GM23248 (cell line): ENCODE measurements at regions not wholly inside any gene's neighbourhood (a gene's known extent, or its start where the extent isn't known, plus 50 kb on each side); places are given as distances from the start of the nearest gene placed in this dataset.

Experiments used
- DNase-seq: peaks from one replicate; pipeline ENCODE4 v3.0.0-alpha.2; 2015
- H2AFZ ChIP-seq: fragments of 200-600 bp; sonication (generic); 2 replicates; pipeline ENCODE4 v1.6.1; 2016; ENCODE audit warnings: antibody characterized with exemption
- H3F3A ChIP-seq: fragments of 200-600 bp; sonication (generic); 2 replicates; pipeline ENCODE4 v1.6.1; 2016; ENCODE audit warnings: mild to moderate bottlenecking, antibody characterized with exemption, mixed run types; ENCODE audit not compliant: insufficient read depth
- H3K27ac ChIP-seq: fragments of 200-600 bp; sonication (generic); 2 replicates; pipeline ENCODE4 v1.5.1; 2016; ENCODE audit warnings: mild to moderate bottlenecking
- H3K27me3 ChIP-seq: fragments of 200-600 bp; sonication (generic); replicated peaks from 2 replicates; pipeline ENCODE4 v1.6.1; 2016; ENCODE audit warnings: mild to moderate bottlenecking; ENCODE audit not compliant: insufficient read depth
- H3K36me3 ChIP-seq: fragments of 200-600 bp; sonication (generic); 2 replicates; pipeline ENCODE4 v1.6.1; 2016; ENCODE audit warnings: low read depth, mild to moderate bottlenecking
- H3K4me1 ChIP-seq: fragments of 200-600 bp; sonication (generic); 2 replicates; pipeline ENCODE4 v1.6.1; 2016; ENCODE audit warnings: mild to moderate bottlenecking; ENCODE audit not compliant: insufficient read depth
- H3K4me2 ChIP-seq: fragments of 200-600 bp; sonication (generic); one replicate; pipeline ENCODE4 v1.6.1; 2016; ENCODE audit warnings: mild to moderate bottlenecking; ENCODE audit not compliant: unreplicated experiment
- H3K4me3 ChIP-seq: fragments of 200-600 bp; sonication (generic); 2 replicates; pipeline ENCODE4 v1.5.1; 2016; ENCODE audit warnings: mild to moderate bottlenecking
- H3K79me2 ChIP-seq: fragments of 200-600 bp; sonication (generic); 2 replicates; pipeline ENCODE4 v1.6.1; 2016; ENCODE audit warnings: mild to moderate bottlenecking; ENCODE audit not compliant: insufficient read depth
- H3K9ac ChIP-seq: fragments of 200-600 bp; sonication (generic); 2 replicates; pipeline ENCODE4 v1.6.1; 2016; ENCODE audit warnings: mild to moderate bottlenecking
- H3K9me2 ChIP-seq: fragments of 200-600 bp; sonication (generic); 2 replicates; pipeline ENCODE4 v1.6.1; 2016; ENCODE audit warnings: mixed run types, mild to moderate bottlenecking, moderate library complexity; ENCODE audit not compliant: insufficient read depth
- H3K9me3 ChIP-seq: fragments of 200-600 bp; sonication (generic); one replicate; pipeline ENCODE4 v1.6.1; 2017; ENCODE audit warnings: low read depth
- H4K20me1 ChIP-seq: fragments of 200-600 bp; sonication (generic); 2 replicates; pipeline ENCODE4 v1.6.0; 2016; ENCODE audit not compliant: insufficient read depth
- EZH2 ChIP-seq: fragments of 200-600 bp; sonication (generic); IDR thresholded peaks from 2 replicates; pipeline ENCODE4 v1.6.1; 2018; ENCODE audit warnings: antibody characterized with exemption, mild to moderate bottlenecking; ENCODE audit not compliant: insufficient read depth, poor library complexity, severe bottlenecking
- EZH2phosphoT487 ChIP-seq: fragments of 200-600 bp; sonication (generic); IDR thresholded peaks from 2 replicates; pipeline ENCODE4 v1.6.1; 2018; ENCODE audit warnings: antibody characterized with exemption, moderate library complexity, mild to moderate bottlenecking, low read depth; ENCODE audit not compliant: insufficient read depth
- WGBS, 2 experiments: methylation state at CpG; one replicate each; pipeline ENCODE4 v1.1.6; 2015 to 2017; ENCODE audit warnings: low lambda C conversion rate in 2 of 2, low coverage in 1 of 2; ENCODE audit errors: missing lambda C conversion rate in 2 of 2; 5-methylcytosine and 5-hydroxymethylcytosine counted together
- in situ Hi-C: fragments of 300-500 bp; cut with MboI; formaldehyde crosslinking; loops from 2 replicates; pipeline ENCODE4 v1.15.0; 2020

DNA sequence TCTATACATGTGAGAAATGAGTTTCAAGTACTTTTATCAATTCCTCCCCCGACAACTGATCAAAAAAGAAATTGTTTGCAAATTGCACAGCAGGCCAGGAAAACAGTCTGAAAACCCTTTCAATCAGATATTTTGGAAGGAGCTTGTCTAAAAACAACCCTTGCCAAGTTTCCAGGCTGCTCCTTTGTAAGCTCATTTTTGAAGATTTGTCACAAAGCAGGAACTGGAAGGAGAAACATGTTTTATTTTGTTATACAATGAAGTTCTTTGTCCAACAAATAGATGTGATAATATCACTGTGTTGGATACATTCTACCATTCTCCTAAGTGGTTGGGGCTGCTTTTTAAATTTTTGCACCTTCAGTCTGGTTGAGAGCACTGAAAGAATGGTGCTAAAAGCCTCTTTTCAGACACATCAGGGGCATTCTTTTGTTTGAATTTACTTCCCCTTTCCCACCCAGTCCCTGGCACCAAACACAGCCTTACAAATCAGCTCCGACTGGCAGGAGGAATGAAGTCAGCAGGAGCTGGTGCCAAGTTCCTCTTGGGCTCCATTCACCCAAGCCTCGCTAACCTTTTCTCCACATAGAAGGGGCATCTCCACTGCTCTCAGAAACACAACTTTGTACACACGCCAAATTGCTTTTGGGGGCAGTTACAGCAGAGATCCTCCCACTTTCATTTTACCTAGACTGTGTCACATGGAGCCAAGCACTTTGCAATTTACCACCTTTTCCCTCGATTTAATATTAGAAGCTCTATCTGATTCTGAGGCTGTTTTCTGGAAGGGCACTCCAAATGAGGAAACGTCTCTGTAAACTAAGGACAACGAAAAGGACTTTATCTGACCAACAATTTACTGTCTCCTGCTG is 88.0 kb downstream of the C1D start:
- Histone ChIP-seq H3K9me3 (no peaks in the 10 kb centered on the region), H3K9ac (no peak overlapping the region), H4K20me1 (no peaks in the 10 kb centered on the region), H3K9me2 (no peaks in the 10 kb centered on the region), H3K36me3 (no peaks in the 10 kb centered on the region), H3K4me2 (no peak overlapping the region), H2AFZ (0 out of 2 replicates have a peak overlapping the region, but pooled peaks have one; percentile 33), H3K27me3 (no peaks in the 10 kb centered on the region), H3K27ac (no peak overlapping the region), H3K4me3 (no peak overlapping the region), H3K4me1 (no peaks in the 10 kb centered on the region), H3K79me2 (no peaks in the 10 kb centered on the region), H3F3A (no peaks in the 10 kb centered on the region)
- no peak for TF ChIP-seq EZH2phosphoT487
- TF ChIP-seq EZH2: no peak
- peak; percentile 25 for DNase-seq
- in situ Hi-C loops: no loop called here
- 46 to 47% methylated on average over 7 of the region's 7 CpGs for WGBS, 2 experiments

DNA sequence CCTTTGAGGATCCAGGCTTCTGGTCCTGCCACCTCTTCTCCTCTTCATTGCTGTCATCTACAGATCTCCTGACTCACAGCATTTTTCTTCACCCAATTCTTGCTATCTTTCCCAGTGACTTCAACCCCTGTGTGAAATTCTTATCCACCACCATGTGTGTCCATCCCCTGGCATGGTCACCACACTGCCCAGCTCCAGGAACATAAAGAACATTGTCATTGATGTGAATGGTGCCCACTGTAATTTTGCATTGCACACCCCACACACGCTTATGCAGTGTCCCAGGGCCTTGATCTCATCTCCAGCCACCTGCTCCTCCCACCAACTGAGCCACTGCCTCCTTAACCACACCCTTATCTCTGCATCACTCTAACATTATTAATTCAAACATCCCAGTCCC is 85.3 kb downstream of the C1D start:
- TF ChIP-seq EZH2phosphoT487 (no peak), EZH2 (no peak)
- Histone ChIP-seq H4K20me1 (no peaks in the 10 kb centered on the region), H3K4me2 (no peak overlapping the region), H2AFZ (no peak overlapping the region), H3K4me3 (no peak overlapping the region), H3K27me3 (no peaks in the 10 kb centered on the region), H3K36me3 (no peaks in the 10 kb centered on the region), H3K9me3 (no peaks in the 10 kb centered on the region), H3K9ac (no peak overlapping the region), H3K9me2 (no peaks in the 10 kb centered on the region), H3K27ac (no peak overlapping the region), H3K4me1 (no peaks in the 10 kb centered on the region), H3K79me2 (no peaks in the 10 kb centered on the region), H3F3A (no peaks in the 10 kb centered on the region)
- WGBS, 2 experiments: 80 to 87% methylated on average over 1 of the region's 1 CpG
- no peak for DNase-seq
- in situ Hi-C loops: no loop called here

DNA sequence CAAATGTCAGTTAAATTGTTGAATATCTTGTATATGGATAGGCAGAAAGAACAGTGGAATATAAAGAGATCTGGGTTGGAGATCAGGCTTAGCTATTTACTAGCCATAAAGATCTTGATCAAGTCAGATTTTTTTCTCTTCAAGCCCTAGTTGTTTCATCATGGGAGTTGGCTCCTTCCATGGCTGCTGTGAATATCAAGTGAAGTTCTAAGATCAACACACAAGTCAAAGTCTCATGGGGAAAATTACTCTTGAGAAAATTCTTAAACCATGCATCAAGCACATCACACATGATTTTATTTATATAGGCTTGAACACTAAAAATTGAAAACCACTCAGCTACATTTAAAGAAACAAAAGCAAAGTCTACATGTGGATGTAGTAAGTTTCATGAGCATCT is 79.8 kb downstream of the C1D start:
- Histone ChIP-seq H2AFZ (no peak overlapping the region), H3K4me1 (no peaks in the 10 kb centered on the region), H3K4me2 (no peak overlapping the region), H3K9ac (no peak overlapping the region), H3K9me3 (no peaks in the 10 kb centered on the region), H3K79me2 (no peaks in the 10 kb centered on the region), H3K4me3 (no peak overlapping the region), H3F3A (no peaks in the 10 kb centered on the region), H3K27me3 (no peaks in the 10 kb centered on the region), H3K36me3 (no peaks in the 10 kb centered on the region), H3K9me2 (no peaks in the 10 kb centered on the region), H3K27ac (no peak overlapping the region), H4K20me1 (no peaks in the 10 kb centered on the region)
- no peak for TF ChIP-seq EZH2phosphoT487
- DNase-seq: peak; percentile 45
- in situ Hi-C loops: no loop called here

DNA sequence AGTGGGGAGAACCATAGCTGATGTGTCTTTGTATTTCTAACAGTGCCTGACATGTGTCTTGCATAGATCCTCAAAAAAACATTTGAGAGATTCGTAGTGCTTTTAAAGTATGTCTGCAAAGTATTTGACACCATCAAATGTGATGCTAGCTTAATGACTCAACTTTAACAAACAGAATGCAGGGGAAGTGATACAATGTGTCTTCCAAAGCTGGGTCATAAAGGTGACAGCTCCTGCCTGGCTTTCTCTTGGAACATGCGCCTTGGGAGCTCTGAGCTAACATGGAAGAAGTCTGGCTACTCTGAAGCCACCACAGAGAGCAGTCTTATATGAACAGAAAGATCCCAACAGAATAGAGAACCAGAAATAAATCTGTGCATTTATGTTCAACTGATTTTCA is 78.2 kb downstream of the C1D start:
- H3K27ac ChIP-seq: no peak overlapping the region
- H3K9me2 ChIP-seq: no peaks in the 10 kb centered on the region
- no peaks in the 10 kb centered on the region for H3K4me1 ChIP-seq
- H3K79me2 ChIP-seq: no peaks in the 10 kb centered on the region
- DNase-seq: peak; percentile 5
- no peaks in the 10 kb centered on the region for H3K36me3 ChIP-seq
- H3K4me2 ChIP-seq: no peak overlapping the region
- H3K9me3 ChIP-seq: no peaks in the 10 kb centered on the region
- no peak overlapping the region for H3K9ac ChIP-seq
- no peaks in the 10 kb centered on the region for H3K27me3 ChIP-seq
- H4K20me1 ChIP-seq: no peaks in the 10 kb centered on the region
- in situ Hi-C loops: no loop called here
- WGBS, 2 experiments: 54 to 70% methylated on average over 2 of the region's 2 CpGs
- TF ChIP-seq EZH2phosphoT487: no peak
- no peak for TF ChIP-seq EZH2
- no peaks in the 10 kb centered on the region for H3F3A ChIP-seq
- H2AFZ ChIP-seq: no peak overlapping the region; the same call in 1 of the 2 replicates
- no peak overlapping the region for H3K4me3 ChIP-seq
